Astrocyte of the spinal cord (primary cell): ENCODE measurements at regions not wholly inside any gene's neighbourhood (a gene's known extent, or its start where the extent isn't known, plus 50 kb on each side); places are given as distances from the start of the nearest gene placed in this dataset.
"Not testable (repeated sequence)": the region's sequence is repeated elsewhere in the genome, so short reads cannot be mapped to it uniquely, and the experiment has no call there.

Experiments used
- DNase-seq: peaks from one replicate; pipeline ENCODE4 v3.0.0; 2011; ENCODE audit warnings: low read depth, low spot score
- H3K4me3 ChIP-seq: 2 replicates; pipeline ENCODE4 v1.5.1; 2011; ENCODE audit warnings: low read depth, mild to moderate bottlenecking, low read length, moderate library complexity
- in situ Hi-C: cut with HindIII; loops from 2 replicates; pipeline ENCODE4 v1.10.0; 2017; ENCODE audit warnings: low sequenced_read_pairs
- TF ChIP-seq, protein P1 (sequence below): IDR thresholded peaks from 2 replicates; pipeline ENCODE4 v1.5.1; 2012; ENCODE audit warnings: low read depth, mild to moderate bottlenecking, low read length, inconsistent platforms

- TF ChIP-seq, protein P1, sequence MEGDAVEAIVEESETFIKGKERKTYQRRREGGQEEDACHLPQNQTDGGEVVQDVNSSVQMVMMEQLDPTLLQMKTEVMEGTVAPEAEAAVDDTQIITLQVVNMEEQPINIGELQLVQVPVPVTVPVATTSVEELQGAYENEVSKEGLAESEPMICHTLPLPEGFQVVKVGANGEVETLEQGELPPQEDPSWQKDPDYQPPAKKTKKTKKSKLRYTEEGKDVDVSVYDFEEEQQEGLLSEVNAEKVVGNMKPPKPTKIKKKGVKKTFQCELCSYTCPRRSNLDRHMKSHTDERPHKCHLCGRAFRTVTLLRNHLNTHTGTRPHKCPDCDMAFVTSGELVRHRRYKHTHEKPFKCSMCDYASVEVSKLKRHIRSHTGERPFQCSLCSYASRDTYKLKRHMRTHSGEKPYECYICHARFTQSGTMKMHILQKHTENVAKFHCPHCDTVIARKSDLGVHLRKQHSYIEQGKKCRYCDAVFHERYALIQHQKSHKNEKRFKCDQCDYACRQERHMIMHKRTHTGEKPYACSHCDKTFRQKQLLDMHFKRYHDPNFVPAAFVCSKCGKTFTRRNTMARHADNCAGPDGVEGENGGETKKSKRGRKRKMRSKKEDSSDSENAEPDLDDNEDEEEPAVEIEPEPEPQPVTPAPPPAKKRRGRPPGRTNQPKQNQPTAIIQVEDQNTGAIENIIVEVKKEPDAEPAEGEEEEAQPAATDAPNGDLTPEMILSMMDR, result no peak
- DNase-seq, result no peak
- in situ Hi-C loops, result no loop called here
- no peak overlapping the region for H3K4me3 ChIP-seq
Observed at GRCh38 chr10:86579883-86580520, 58.4 kb upstream of the WAPL start.

DNA sequence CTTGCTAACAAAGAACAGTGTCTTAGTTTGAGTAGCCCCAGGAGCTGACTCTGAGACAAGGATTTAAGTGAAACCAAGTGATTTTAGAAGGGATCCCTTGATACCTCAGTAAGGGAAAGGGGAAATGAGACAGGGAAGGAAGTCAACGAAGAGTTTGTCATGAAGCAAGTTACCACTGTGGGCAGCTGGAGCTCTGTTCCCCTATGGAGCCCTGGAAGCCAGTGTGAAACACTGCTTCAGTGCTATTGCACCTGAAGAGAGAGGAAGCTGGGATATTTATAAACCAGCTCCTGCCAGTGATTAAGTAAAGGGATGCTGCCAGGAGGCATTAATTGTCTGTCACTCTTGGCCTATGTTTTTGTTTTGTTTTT, 58.9 kb upstream of the WAPL start:
- in situ Hi-C loops, result no loop called here
- TF ChIP-seq, protein P1, result no peak
- no peak for DNase-seq
- H3K4me3 ChIP-seq, result no peak overlapping the region

DNA sequence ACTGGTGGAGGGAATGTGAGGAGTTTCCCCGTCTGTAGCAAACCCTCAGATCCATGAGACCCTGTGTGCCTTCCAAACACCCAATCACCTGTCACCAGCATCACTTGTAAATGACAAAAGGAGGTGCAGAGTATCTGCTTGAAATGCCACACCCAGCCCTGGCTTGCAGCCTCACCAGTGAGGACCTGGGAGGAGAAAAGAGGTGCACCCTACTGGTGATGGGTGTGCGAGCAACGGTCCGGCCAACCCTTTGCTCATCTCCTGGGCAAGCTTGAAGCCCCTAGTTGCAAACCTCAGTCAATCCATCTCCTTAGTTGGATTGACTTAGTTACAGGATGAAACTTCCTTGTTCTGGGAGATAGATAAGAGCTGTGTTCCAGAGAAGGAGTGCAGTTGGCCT, 62.4 kb upstream of the WAPL start:
- in situ Hi-C loops, result no loop called here
- TF ChIP-seq, protein P1, result no peak

GRCh38 chr10:86585037-86585929, 63.7 kb upstream of the WAPL start:
- DNase-seq, result peak; percentile 66
- H3K4me3 ChIP-seq, result no peak overlapping the region
- TF ChIP-seq, protein P1, result peak; percentile 97
- in situ Hi-C loops, result no loop called here

More for the DNA sequence above, 62.4 kb upstream of the WAPL start:
- no peak overlapping the region for H3K4me3 ChIP-seq
- DNase-seq, result no peak

DNA sequence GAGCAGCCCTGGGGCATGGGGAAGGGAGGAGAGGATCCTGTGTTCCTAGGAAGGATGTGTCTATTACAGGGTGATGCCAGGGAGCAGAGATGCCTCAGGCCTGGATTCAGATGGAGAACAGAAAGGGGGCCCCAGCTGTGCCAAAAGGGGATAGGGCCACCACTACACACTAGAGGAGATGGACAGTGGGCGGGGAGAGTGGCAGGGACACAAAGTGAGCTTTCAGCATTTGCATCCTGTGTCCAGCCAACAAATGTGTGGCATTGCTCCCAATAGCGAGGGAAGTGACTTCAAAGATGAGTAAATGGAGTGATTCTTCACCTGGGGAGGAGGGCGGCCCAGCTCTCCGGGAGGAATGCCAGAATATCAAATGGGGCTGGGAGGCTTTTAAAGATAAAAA, 64.9 kb upstream of the WAPL start:
- in situ Hi-C loops, result no loop called here
- DNase-seq, result no peak
- no peak overlapping the region for H3K4me3 ChIP-seq
- TF ChIP-seq, protein P1, result no peak

GRCh38 chr10:86588781-86589180, 65.6 kb upstream of the OPN4 start:
- in situ Hi-C loops, H3K4me3 ChIP-seq, DNase-seq: not testable (repeated sequence)

DNA sequence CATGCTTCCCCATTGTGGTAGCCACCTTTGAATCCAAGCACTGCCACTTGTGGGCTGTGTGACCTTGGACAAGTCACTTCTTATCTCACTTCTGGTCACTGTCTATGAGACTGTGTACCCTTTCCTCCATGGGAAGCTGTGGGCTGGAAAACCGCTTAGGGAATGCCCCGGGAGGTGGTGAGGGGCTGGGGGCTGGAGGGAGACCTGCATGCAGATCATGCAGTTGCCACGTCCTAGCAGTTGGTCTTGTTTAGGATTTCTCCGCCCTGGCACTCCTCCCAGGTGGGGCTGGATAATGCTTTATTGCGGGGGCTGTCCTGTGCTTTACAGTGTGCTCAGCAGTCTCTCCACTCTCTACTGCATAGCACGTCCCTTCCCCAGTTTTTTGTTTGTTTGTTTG, 62.9 kb upstream of the OPN4 start:
- H3K4me3 ChIP-seq, result no peak overlapping the region
- no peak for DNase-seq
- TF ChIP-seq, protein P1, result no peak
- in situ Hi-C loops, result no loop called here
